Tibial artery (tissue), 4 donors: ENCODE measurements at regions not wholly inside any gene's neighbourhood (a gene's known extent, or its start where the extent isn't known, plus 50 kb on each side); places are given as distances from the start of the nearest gene placed in this dataset.

Experiments used
- DNase-seq, 2 donors: peaks; one replicate each; pipeline ENCODE4 v3.0.0-alpha.2; 2019
- H3K27ac ChIP-seq, 2 donors: fragments of 200-600 bp; sonication (generic) in 1 of 2; 1 replicate in 1 of 2; 2 replicates in 1 of 2; pipeline ENCODE4 v1.5.1; 2018 to 2019; ENCODE audit warnings: mild to moderate bottlenecking in 1 of 2
- H3K27me3 ChIP-seq, 2 donors: fragments of 200-600 bp; sonication (generic) in 1 of 2; one replicate each; pipeline versions ENCODE4 v1.5.1 to v1.6.0; 2016 to 2019
- H3K36me3 ChIP-seq, 3 donors: fragments of 200-600 bp; sonication (generic) in 2 of 3; one replicate each; pipeline ENCODE4 v1.5.1; 2016 to 2019; ENCODE audit warnings: mild to moderate bottlenecking in 2 of 3
- H3K4me1 ChIP-seq, 4 donors: fragments of 200-600 bp; sonication (generic) in 2 of 4; 1 replicate in 3 of 4; 2 replicates in 1 of 4; pipeline ENCODE4 v1.5.1; 2016 to 2019
- H3K4me3 ChIP-seq, 2 donors: fragments of 200-600 bp; sonication (generic) in 1 of 2; 1 replicate in 1 of 2; 2 replicates in 1 of 2; pipeline ENCODE4 v1.5.1; 2018 to 2019; ENCODE audit warnings: mild to moderate bottlenecking in 2 of 2
- H3K9me3 ChIP-seq, 3 donors: fragments of 200-600 bp; sonication (generic) in 1 of 3; one replicate each; pipeline ENCODE4 v1.5.1; 2016 to 2019
- CTCF ChIP-seq, 2 experiments: fragments of 200-600 bp in 1 of 2; fragments of 450-650 bp in 1 of 2; IDR thresholded peaks; one replicate each; pipeline ENCODE4 v1.5.1; 2017 to 2019; ENCODE audit warnings: antibody characterized with exemption in 2 of 2, mild to moderate bottlenecking in 1 of 2, moderate library complexity in 1 of 2
- intact Hi-C: fragments of 100-400 bp; cut with DNase I; formaldehyde crosslinking; loops from one replicate; pipeline ENCODE4 v1.15.0; 2023; ENCODE audit warnings: low total_unique reads

- Histone ChIP-seq H3K36me3 (no peaks in the 10 kb centered on the region), H3K4me3 (no peak overlapping the region), H3K27ac (no peak overlapping the region), H3K4me1 (no peaks in the 10 kb centered on the region), H3K27me3 (no peaks in the 10 kb centered on the region), H3K9me3 (no peaks in the 10 kb centered on the region)
- no peak for DNase-seq
- intact Hi-C loops = no loop called here
- TF ChIP-seq CTCF (IDR thresholded peaks at IDR 0.05) = no peak
These were observed 53.0 kb upstream of the TIAM1 start for GRCh38 chr21:31397030-31397429.

GRCh38 chr21:31396399-31396798, 52.3 kb upstream of the TIAM1 start:
- intact Hi-C loops = no loop called here
- H3K4me3 ChIP-seq = no peak overlapping the region
- no peak for TF ChIP-seq CTCF (IDR thresholded peaks at IDR 0.05)
- no peaks in the 10 kb centered on the region for H3K36me3 ChIP-seq
- DNase-seq = no peak
- H3K9me3 ChIP-seq = no peaks in the 10 kb centered on the region
- no peak overlapping the region for H3K27ac ChIP-seq
- no peaks in the 10 kb centered on the region for H3K27me3 ChIP-seq
- H3K4me1 ChIP-seq = no peaks in the 10 kb centered on the region

- H3K27ac ChIP-seq = no peak overlapping the region
- no peak for TF ChIP-seq CTCF (IDR thresholded peaks at IDR 0.05)
- intact Hi-C loops = no loop called here
- DNase-seq = no peak
- H3K27me3 ChIP-seq = no peaks in the 10 kb centered on the region
- no peaks in the 10 kb centered on the region for H3K4me1 ChIP-seq
- H3K36me3 ChIP-seq = no peaks in the 10 kb centered on the region
- H3K4me3 ChIP-seq = no peak overlapping the region
- no peaks in the 10 kb centered on the region for H3K9me3 ChIP-seq
These were observed 51.7 kb upstream of the TIAM1 start for GRCh38 chr21:31395791-31396190.

GRCh38 chr21:31395268-31395667, 51.2 kb upstream of the TIAM1 start:
- no peak overlapping the region for H3K27ac ChIP-seq
- DNase-seq = no peak
- H3K36me3 ChIP-seq = no peaks in the 10 kb centered on the region
- no peak overlapping the region for H3K4me3 ChIP-seq
- H3K4me1 ChIP-seq = no peaks in the 10 kb centered on the region
- TF ChIP-seq CTCF (IDR thresholded peaks at IDR 0.05) = no peak
- H3K9me3 ChIP-seq = no peaks in the 10 kb centered on the region
- H3K27me3 ChIP-seq = no peaks in the 10 kb centered on the region
- intact Hi-C loops = no loop called here

GRCh38 chr21:31394309-31394708, 50.2 kb upstream of the TIAM1 start:
- H3K9me3 ChIP-seq = no peaks in the 10 kb centered on the region
- no peak overlapping the region for H3K4me3 ChIP-seq
- no peak for TF ChIP-seq CTCF (IDR thresholded peaks at IDR 0.05)
- intact Hi-C loops = no loop called here
- H3K27ac ChIP-seq = no peak overlapping the region
- DNase-seq = no peak
- no peaks in the 10 kb centered on the region for H3K36me3 ChIP-seq
- H3K4me1 ChIP-seq = no peaks in the 10 kb centered on the region
- H3K27me3 ChIP-seq = no peaks in the 10 kb centered on the region
